GM21528 (cell line): ENCODE measurements at regions not wholly inside any gene's neighbourhood (a gene's known extent, or its start where the extent isn't known, plus 50 kb on each side); places are given as distances from the start of the nearest gene placed in this dataset.

Experiments used
- ATAC-seq: cut with Tn5 transposase; IDR thresholded peaks from one replicate; pipeline ENCODE4 v1.9.1; 2021; ENCODE audit warnings: mild to moderate bottlenecking, moderate library complexity; ENCODE audit not compliant: unreplicated experiment, low FRiP score

DNA sequence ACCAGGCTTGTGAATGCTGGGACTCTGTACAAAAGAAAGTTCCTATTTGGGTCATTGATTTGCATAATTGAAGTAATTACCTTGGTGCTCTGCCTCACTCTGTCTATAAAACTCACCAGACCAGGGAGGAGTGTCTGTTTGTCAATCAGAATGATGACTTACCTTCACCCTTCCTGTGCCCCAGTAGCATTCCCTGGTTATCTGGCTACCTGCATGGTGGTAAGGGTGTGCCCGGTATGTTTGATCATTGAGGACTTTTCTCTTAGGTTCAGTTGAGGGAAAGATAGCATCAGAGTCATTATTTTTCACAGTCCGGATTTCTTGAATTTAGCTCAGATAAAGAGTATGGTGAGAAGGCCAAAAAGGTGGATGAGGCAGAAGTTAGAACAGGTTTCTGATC, 190.0 kb downstream of the BRINP2 start:
- no peak for ATAC-seq

DNA sequence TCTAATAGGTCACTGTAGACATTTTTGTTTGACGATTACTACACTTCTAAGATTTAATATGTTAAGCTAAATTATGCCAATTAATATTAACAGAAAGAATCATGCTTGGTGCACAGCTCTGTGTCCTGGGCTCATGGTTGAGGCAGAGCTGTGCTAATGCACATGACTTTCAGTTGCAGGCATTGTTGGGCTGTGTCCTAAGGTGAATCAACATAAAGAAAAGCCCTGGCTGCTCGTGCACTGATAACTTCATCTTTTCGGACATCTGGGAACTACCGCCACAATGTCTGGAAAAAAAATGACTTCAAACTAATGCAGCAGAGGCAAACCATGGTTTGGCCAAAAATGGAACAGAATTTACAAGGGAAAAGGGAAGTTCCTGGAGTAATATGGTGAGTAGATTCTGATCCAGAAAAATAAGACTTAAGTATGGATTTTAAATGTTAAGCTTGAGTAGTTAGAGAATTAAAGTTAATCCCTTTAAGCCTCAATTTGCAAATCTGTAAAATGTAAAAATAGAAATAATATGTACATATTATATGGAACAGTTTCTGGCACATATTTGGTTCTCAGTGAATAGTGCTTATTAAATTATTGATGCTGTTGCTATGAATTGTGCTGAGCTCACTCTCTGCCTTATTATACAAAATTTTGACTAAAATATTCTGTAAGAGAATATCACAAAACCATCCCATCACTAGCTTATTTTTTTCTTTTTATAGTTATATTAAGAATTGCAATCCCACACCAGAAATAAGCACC, 186.1 kb downstream of the BRINP2 start:
- ATAC-seq: no peak

GRCh38 chr1:177355575-177355974, 184.8 kb downstream of the BRINP2 start:
- no peak for ATAC-seq

GRCh38 chr1:177354247-177354646, 183.5 kb downstream of the BRINP2 start:
- no peak for ATAC-seq

DNA sequence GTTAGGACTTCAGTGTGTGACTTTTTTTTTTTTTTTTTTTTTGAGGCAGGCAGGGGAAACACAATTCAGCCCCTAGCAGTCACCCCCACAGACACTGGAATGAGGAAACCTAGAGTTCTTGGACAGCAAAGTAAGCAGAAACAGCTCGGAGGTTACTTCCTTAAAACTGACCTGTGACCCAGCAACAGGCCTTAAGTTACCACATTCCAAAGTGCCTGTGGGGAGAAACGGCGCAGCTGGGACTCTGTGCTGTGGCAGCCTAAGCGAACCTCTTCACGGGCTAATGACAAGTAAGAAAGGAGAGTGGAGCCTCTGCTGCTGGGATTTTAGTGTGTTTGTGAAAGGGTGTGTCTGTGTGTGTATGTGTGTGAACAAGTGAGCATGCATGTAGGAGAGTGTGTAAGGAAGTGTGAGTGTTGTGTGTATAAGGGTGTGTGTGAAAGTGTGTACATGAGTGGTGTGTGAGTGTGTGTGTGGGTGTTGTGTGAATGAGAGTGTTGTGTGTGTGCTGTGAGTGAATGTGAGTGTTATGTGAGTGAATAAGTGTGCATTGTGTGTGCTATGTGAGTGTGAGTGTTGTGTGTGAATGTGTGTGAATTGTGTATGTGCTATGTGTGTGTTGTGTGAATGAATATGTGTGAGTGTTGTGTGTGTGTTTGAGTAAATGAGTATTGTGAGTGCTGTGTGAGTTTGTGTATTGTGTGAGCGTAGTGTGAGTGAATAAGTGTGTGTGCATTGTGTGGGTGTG, 180.8 kb downstream of the BRINP2 start:
- no peak for ATAC-seq

DNA sequence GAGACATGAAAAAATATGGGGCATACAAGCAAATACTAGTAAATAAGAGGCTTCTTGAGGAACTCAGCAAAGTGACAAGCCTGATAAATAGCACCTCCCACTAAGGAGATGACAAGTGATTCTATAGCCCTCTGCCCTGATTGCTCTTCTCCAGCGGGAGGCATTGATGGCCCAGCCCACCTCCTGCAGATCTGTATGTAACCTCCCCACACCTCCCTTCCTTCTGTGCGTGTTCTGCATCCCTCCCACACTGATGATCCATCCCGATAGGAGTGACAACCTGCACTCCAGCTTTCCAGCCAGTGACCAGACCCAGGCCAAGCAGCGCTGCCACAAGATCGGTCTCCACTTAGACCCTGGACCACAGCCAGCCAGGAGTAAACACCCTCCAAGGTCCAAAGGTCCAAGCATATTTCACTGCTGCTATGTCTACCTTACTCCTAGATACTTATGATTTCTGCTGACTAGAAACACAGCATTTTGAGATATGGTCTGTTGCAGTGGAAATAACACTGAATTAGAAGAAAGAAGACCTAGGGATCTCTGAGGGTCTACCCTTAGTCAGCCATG, 176.1 kb downstream of the BRINP2 start:
- ATAC-seq: no peak

DNA sequence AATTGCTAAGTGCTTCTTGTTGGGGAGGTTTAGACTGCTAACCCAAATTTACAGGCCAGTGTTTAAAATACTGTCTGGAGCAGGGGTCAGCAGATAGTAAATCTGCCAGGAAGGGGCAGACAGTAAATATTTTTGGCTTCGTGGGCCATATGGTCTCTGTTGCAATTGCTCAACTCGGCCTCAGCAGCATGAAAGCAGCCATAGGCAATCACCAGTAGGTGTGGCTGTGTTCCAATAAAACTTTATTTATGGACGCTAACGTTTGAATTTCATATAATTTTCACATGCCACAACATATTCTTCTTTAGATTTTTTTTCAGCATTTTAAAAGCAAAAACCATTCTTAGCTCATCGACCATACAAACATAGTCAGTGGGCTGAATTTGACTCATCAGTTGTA, 172.7 kb downstream of the BRINP2 start:
- ATAC-seq: no peak

- no peak for ATAC-seq
Observed at GRCh38 chr1:177341773-177342172, 171.0 kb downstream of the BRINP2 start.

- ATAC-seq: no peak
Observed at GRCh38 chr1:177340601-177341067, 169.9 kb downstream of the BRINP2 start.

GRCh38 chr1:177338376-177338775, 167.6 kb downstream of the BRINP2 start:
- ATAC-seq: no peak

- no peak for ATAC-seq
Observed at GRCh38 chr1:177334903-177335302, 164.1 kb downstream of the BRINP2 start.

- ATAC-seq: no peak
Observed at GRCh38 chr1:177333936-177334595, 163.3 kb downstream of the BRINP2 start.
